ENCODE measurements at regions not wholly inside any gene's neighbourhood (a gene's known extent, or its start where the extent isn't known, plus 50 kb on each side); places are given as distances from the start of the nearest gene placed in this dataset.
"Not testable (repeated sequence)": the region's sequence is repeated elsewhere in the genome, so short reads cannot be mapped to it uniquely, and the experiment has no call there.

- no peaks in the 10 kb centered on the region for H3K9me3 ChIP-seq (ENCODE audit: severe bottlenecking)
- H3K36me3 ChIP-seq (ENCODE audit: low read depth): no peaks in the 10 kb centered on the region
- H3K27me3 ChIP-seq (ENCODE audit: insufficient read depth, poor library complexity, severe bottlenecking): no peaks in the 10 kb centered on the region
- H3K27ac ChIP-seq (ENCODE audit: poor library complexity, severe bottlenecking): no peak overlapping the region
- no peak for TF ChIP-seq CTCF (IDR thresholded peaks at IDR 0.05; ENCODE audit: poor library complexity, severe bottlenecking)
- H3K4me3 ChIP-seq (ENCODE audit: severe bottlenecking): no peak overlapping the region
- no peaks in the 10 kb centered on the region for H3K4me1 ChIP-seq (ENCODE audit: insufficient read depth, poor library complexity, severe bottlenecking)
- no peak for DNase-seq (ENCODE audit: low spot score)
- no peak for ATAC-seq (ENCODE audit: low read depth)
Measured at GRCh38 chr1:83125456-83125855, 873.5 kb downstream of the TTLL7 start.

DNA sequence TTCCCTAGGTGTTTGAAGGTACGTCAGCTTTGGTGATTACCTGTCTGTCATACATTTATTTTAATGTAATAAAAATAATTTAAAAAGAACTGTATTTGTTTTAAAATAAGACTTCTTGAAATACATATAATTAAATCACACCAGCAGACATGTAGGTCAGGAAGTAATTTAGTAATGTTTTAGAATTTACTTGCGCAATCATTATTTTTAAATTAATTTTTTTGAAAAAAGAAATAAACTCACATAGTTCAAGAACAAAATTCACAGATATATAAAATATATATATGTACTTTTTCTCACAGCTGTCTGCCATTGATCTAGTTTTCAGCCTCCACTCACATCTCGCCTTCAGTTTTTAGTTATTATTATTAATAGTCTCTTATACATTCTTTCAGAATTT lies 875.9 kb downstream of the TTLL7 start:
- no peaks in the 10 kb centered on the region for H3K4me1 ChIP-seq (ENCODE audit: insufficient read depth, poor library complexity, severe bottlenecking)
- H3K9me3 ChIP-seq (ENCODE audit: severe bottlenecking): no peaks in the 10 kb centered on the region
- no peak overlapping the region for H3K27ac ChIP-seq (ENCODE audit: poor library complexity, severe bottlenecking)
- no peak for ATAC-seq (ENCODE audit: low read depth)
- no peak for DNase-seq (ENCODE audit: low spot score)
- no peaks in the 10 kb centered on the region for H3K36me3 ChIP-seq (ENCODE audit: low read depth)
- no peak for TF ChIP-seq CTCF (IDR thresholded peaks at IDR 0.05; ENCODE audit: poor library complexity, severe bottlenecking)
- H3K4me3 ChIP-seq (ENCODE audit: severe bottlenecking): no peak overlapping the region
- no peaks in the 10 kb centered on the region for H3K27me3 ChIP-seq (ENCODE audit: insufficient read depth, poor library complexity, severe bottlenecking)

- ATAC-seq (ENCODE audit: low read depth) (no peak), DNase-seq (ENCODE audit: low spot score) (no peak)
- H3K36me3 ChIP-seq (ENCODE audit: low read depth): no peaks in the 10 kb centered on the region
- no peaks in the 10 kb centered on the region for H3K27me3 ChIP-seq (ENCODE audit: insufficient read depth, poor library complexity, severe bottlenecking)
- H3K4me1 ChIP-seq (ENCODE audit: insufficient read depth, poor library complexity, severe bottlenecking): no peaks in the 10 kb centered on the region
- H3K4me3 ChIP-seq (ENCODE audit: severe bottlenecking): no peak overlapping the region
- no peak overlapping the region for H3K27ac ChIP-seq (ENCODE audit: poor library complexity, severe bottlenecking)
- H3K9me3 ChIP-seq (ENCODE audit: severe bottlenecking): no peaks in the 10 kb centered on the region
- TF ChIP-seq CTCF (IDR thresholded peaks at IDR 0.05; ENCODE audit: poor library complexity, severe bottlenecking): no peak
Measured at GRCh38 chr1:83118472-83118871, 880.5 kb downstream of the TTLL7 start.

DNA sequence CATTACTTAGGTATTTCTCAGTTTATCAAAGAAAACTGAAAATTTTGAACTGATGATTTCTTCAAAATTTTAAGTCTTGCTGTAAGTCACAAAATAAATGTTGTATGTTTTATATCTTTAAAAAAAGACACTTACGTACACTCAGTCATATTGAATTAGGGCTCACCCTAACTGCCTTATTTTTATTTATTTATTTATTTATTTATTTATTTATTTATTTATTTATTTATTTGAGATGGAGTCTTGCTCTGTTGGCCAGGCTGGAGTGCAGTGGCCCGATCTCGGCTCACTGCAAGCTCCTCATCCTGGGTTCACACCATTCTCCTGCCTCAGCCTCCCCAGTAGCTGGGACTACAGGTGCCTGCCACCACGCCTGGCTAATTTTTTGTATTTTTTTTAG lies 881.9 kb downstream of the TTLL7 start:
- not testable (repeated sequence) for H3K36me3 ChIP-seq (ENCODE audit: low read depth); DNase-seq (ENCODE audit: low spot score); H3K4me1 ChIP-seq (ENCODE audit: insufficient read depth, poor library complexity, severe bottlenecking); ATAC-seq (ENCODE audit: low read depth); H3K9me3 ChIP-seq (ENCODE audit: severe bottlenecking); H3K27ac ChIP-seq (ENCODE audit: poor library complexity, severe bottlenecking); H3K4me3 ChIP-seq (ENCODE audit: severe bottlenecking); H3K27me3 ChIP-seq (ENCODE audit: insufficient read depth, poor library complexity, severe bottlenecking)

DNA sequence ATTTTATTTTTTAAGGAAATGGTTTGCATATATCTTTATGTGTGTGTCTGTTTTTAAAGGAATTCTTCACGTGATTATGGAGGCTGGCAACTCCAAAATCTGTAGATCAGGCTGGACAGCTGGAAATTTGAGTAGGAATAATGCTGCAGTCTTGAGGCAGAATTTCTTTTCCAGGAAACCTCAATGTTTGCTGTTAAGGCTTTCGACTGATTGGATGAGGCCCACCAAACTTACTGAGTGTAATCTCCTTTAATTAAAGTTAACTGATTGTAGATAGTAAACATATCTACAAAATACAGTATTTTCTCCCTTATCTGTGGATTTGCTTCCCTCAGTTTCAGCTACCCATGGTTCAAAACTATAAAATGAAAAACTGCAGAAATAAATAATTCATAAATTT lies 883.1 kb downstream of the TTLL7 start:
- no peaks in the 10 kb centered on the region for H3K4me1 ChIP-seq (ENCODE audit: insufficient read depth, poor library complexity, severe bottlenecking)
- H3K36me3 ChIP-seq (ENCODE audit: low read depth): no peaks in the 10 kb centered on the region
- H3K27me3 ChIP-seq (ENCODE audit: insufficient read depth, poor library complexity, severe bottlenecking): no peaks in the 10 kb centered on the region
- ATAC-seq (ENCODE audit: low read depth): no peak
- DNase-seq (ENCODE audit: low spot score): no peak
- no peaks in the 10 kb centered on the region for H3K9me3 ChIP-seq (ENCODE audit: severe bottlenecking)
- no peak overlapping the region for H3K4me3 ChIP-seq (ENCODE audit: severe bottlenecking)
- H3K27ac ChIP-seq (ENCODE audit: poor library complexity, severe bottlenecking): no peak overlapping the region
- TF ChIP-seq CTCF (IDR thresholded peaks at IDR 0.05; ENCODE audit: poor library complexity, severe bottlenecking): no peak
